T-cell (primary cell): ENCODE measurements at regions not wholly inside any gene's neighbourhood (a gene's known extent, or its start where the extent isn't known, plus 50 kb on each side); places are given as distances from the start of the nearest gene placed in this dataset.

Experiments
- ATAC-seq, 4 experiments: fragments of 200-7000 bp in 3 of 4; fragments of 150-1000 bp in 1 of 4; cut with Tn5 transposase; replicated peaks in 1 of 4; 1 replicate in 3 of 4; 2 replicates in 1 of 4; pipeline ENCODE4 v1.10.0; 2021; ENCODE audit warnings: moderate library complexity in 3 of 4, mild to moderate bottlenecking in 2 of 4, moderate number of reproducible peaks in 1 of 4
- CTCF ChIA-PET, 2 donors: fragments of 300-600 bp; sonication (Branson Sonifier 250); formaldehyde crosslinking; loops; one replicate each; lab custom pipeline; 2022; ENCODE audit warnings: antibody characterized with exemption in 2 of 2; lab: Charles Lee
- POLR2A ChIA-PET, 2 donors: fragments of 300-600 bp; sonication (Branson Sonifier 250); formaldehyde crosslinking; loops; one replicate each; lab custom pipeline; 2022; ENCODE audit warnings: antibody characterized with exemption in 2 of 2; lab: Charles Lee
- DNase-seq, 35 experiments: peaks; one replicate each; pipeline versions ENCODE4 v3.0.0 to v3.0.0-alpha.2; 2013 to 2023
- H3K27ac ChIP-seq: one replicate; pipeline ENCODE4 v1.5.1; 2013; ENCODE audit warnings: low read length
- H3K27me3 ChIP-seq, 2 experiments: replicated peaks in 1 of 2; 1 replicate in 1 of 2; 2 replicates in 1 of 2; pipeline versions ENCODE4 v1.6.1 to v1.7.0; 2013; ENCODE audit warnings: low read length in 1 of 2, mixed read lengths in 1 of 2; ENCODE audit not compliant: control insufficient read depth in 2 of 2, insufficient read depth in 2 of 2; ENCODE audit errors: extremely low read depth in 1 of 2
- H3K36me3 ChIP-seq, 2 donors: 1 replicate in 1 of 2; 2 replicates in 1 of 2; pipeline versions ENCODE4 v1.6.1 to v1.7.0; 2013; ENCODE audit warnings: low read length in 1 of 2; ENCODE audit not compliant: control insufficient read depth in 2 of 2, insufficient read depth in 1 of 2; ENCODE audit errors: extremely low read depth in 1 of 2
- H3K4me1 ChIP-seq, 2 experiments: 1 replicate in 1 of 2; 2 replicates in 1 of 2; pipeline versions ENCODE4 v1.6.1 to v1.7.0; 2013; ENCODE audit warnings: low read length in 2 of 2, mixed read lengths in 1 of 2; ENCODE audit not compliant: insufficient read depth in 2 of 2, control insufficient read depth in 1 of 2; ENCODE audit errors: extremely low read depth in 1 of 2
- H3K4me3 ChIP-seq, 2 donors: 1 replicate in 1 of 2; 2 replicates in 1 of 2; pipeline versions ENCODE4 v1.5.1 to v1.7.0; 2013; ENCODE audit warnings: mild to moderate bottlenecking in 2 of 2, low read length in 1 of 2, moderate library complexity in 1 of 2; ENCODE audit not compliant: control insufficient read depth in 1 of 2; ENCODE audit errors: extremely low read depth in 1 of 2
- H3K9me3 ChIP-seq: 2 replicates; pipeline ENCODE4 v1.7.0; 2013
- H3K27ac Mint-ChIP-seq, 2 donors: one replicate each; pipeline ENCODE4 v1.8.0; 2020 to 2021; ENCODE audit warnings: mild to moderate bottlenecking in 2 of 2, mixed read lengths in 2 of 2
- H3K27me3 Mint-ChIP-seq, 2 donors: one replicate each; pipeline ENCODE4 v1.8.0; 2021 to 2022; ENCODE audit warnings: mixed read lengths in 2 of 2
- H3K36me3 Mint-ChIP-seq: one replicate; pipeline ENCODE4 v1.8.0; 2021; ENCODE audit warnings: mixed read lengths
- H3K4me1 Mint-ChIP-seq, 3 donors: one replicate each; pipeline ENCODE4 v1.8.0; 2020 to 2022; ENCODE audit warnings: mixed read lengths in 3 of 3, mild to moderate bottlenecking in 1 of 3
- H3K4me3 Mint-ChIP-seq, 3 donors: one replicate each; pipeline ENCODE4 v1.8.0; 2020 to 2022; ENCODE audit warnings: mild to moderate bottlenecking in 3 of 3, mixed read lengths in 3 of 3, moderate library complexity in 3 of 3
- H3K9me3 Mint-ChIP-seq, 3 donors: one replicate each; pipeline ENCODE4 v1.8.0; 2020 to 2022; ENCODE audit warnings: mixed read lengths in 3 of 3
- WGBS: methylation state at CpG from one replicate; pipeline ENCODE4 v1.1.5; 2013; ENCODE audit warnings: missing lambda C conversion rate; ENCODE audit not compliant: insufficient coverage; 5-methylcytosine and 5-hydroxymethylcytosine counted together

DNA sequence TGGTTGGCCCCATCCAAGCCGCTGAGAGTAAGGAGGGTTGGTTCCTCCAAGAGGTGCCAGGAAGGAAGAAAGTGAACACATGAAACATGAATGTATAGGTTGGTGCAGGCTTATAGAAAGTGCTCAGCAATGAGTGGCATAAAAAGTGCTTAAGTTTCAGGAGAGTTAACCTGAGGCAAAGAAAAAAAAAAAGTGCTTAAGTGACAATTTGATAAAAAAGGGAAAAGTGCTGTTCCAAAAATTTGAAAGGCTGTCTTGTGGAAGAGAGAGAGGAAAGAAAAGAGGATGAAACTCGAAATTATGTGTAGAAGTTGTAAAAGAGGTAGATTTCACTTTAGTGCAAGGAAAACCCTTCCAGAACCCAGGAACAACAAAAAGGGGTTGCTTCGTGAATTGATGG lies 85.5 kb upstream of the MAP4K4 start:
- WGBS: 100% methylated on average over 1 of the region's 3 CpGs
- no peak for ATAC-seq

DNA sequence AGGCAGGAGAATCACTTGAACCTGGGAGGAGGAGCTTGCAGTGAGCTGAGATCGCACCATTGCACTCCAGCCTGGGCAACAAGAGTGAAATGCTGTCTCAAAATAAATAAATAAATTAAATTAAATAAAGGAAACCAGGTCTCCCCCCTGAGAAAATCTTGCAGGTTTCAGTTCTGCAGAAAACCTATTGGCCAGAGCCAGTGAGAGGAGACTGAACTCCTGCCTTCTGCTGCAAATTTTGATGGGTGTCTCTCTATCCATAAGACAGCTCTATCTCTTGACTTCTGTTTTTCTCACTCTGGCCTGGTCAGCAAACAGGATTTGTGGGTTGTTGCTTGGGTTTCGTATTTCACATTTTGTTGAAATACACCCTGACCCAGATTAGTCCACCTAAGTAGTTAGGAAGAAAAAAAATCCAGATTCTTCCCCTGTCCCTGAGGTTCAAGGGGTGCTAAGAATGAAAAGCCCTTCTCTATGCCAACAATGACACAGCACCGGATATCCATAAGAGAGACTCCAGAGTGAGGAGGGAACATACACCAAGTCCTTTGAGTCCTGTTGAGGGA lies 86.7 kb upstream of the MAP4K4 start:
- Mint-ChIP-seq H3K36me3 (no peaks in the 10 kb centered on the region), H3K4me3 (no peak overlapping the region), H3K4me1 (peaks cover 0 to 11% (median 3%) of the 10 kb centered on the region in 3 donors), H3K27me3 (no peaks in the 10 kb centered on the region), H3K27ac (no peak overlapping the region), H3K9me3 (peaks cover 0 to 7% (median 2%) of the 10 kb centered on the region in 3 donors)
- Histone ChIP-seq H3K27ac (no peak overlapping the region), H3K4me1 (no peaks in the 10 kb centered on the region), H3K36me3 (no peaks in the 10 kb centered on the region), H3K9me3 (no peaks in the 10 kb centered on the region), H3K27me3 (no peaks in the 10 kb centered on the region), H3K4me3 (no peak overlapping the region)
- ChIA-PET POLR2A (no interaction called here), CTCF (no interaction called here)
- DNase-seq (no peak), ATAC-seq (no peak)
- no CpG with 5 or more reads among the region's 3 CpGs for WGBS

More for the DNA sequence above, 85.5 kb upstream of the MAP4K4 start:
- H3K27me3 ChIP-seq: no peaks in the 10 kb centered on the region
- H3K4me1 ChIP-seq: no peaks in the 10 kb centered on the region
- no peaks in the 10 kb centered on the region for H3K9me3 ChIP-seq
- DNase-seq: no peak
- Mint-ChIP-seq H3K4me1 (peaks cover 0 to 10% (median 3%) of the 10 kb centered on the region in 3 donors), H3K9me3 (no peaks in the 10 kb centered on the region), H3K36me3 (no peaks in the 10 kb centered on the region), H3K27ac (no peak overlapping the region), H3K4me3 (no peak overlapping the region), H3K27me3 (no peaks in the 10 kb centered on the region)
- H3K36me3 ChIP-seq: no peaks in the 10 kb centered on the region
- CTCF ChIA-PET: no interaction called here
- H3K4me3 ChIP-seq: no peak overlapping the region
- POLR2A ChIA-PET: no interaction called here
- H3K27ac ChIP-seq: no peak overlapping the region

DNA sequence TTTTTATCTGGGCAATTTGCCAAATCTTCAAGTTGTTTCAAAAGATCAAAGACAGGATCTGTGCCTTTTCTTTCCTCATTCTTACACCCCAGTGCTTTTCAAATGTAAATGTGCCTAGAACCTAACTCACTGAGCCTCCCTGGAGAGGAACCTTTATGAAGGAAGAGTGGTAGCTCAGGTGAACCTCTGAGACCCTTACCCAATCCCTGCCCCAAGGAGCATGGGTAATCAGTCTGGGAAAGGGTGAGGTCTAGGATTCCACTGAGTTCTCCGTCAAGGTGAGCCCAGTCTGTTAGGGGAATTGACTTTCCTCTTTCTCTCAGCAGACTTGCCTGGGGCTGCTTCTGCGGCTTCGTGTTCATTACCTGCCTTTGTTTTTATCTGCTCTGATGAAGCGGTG lies 88.1 kb upstream of the MAP4K4 start:
- Mint-ChIP-seq H3K9me3 (peaks cover 0 to 8% (median 2%) of the 10 kb centered on the region in 3 donors), H3K4me3 (no peak overlapping the region), H3K27ac (no peak overlapping the region), H3K36me3 (no peaks in the 10 kb centered on the region), H3K4me1 (peaks cover 0 to 11% (median 3%) of the 10 kb centered on the region in 3 donors), H3K27me3 (no peaks in the 10 kb centered on the region)
- DNase-seq (no peak), ATAC-seq (no peak)
- H3K4me1 ChIP-seq: no peaks in the 10 kb centered on the region
- no peaks in the 10 kb centered on the region for H3K27me3 ChIP-seq
- H3K9me3 ChIP-seq: no peaks in the 10 kb centered on the region
- WGBS: no CpG with 5 or more reads among the region's 4 CpGs
- H3K27ac ChIP-seq: no peak overlapping the region
- H3K4me3 ChIP-seq: no peak overlapping the region
- no peaks in the 10 kb centered on the region for H3K36me3 ChIP-seq
- ChIA-PET POLR2A (no interaction called here), CTCF (no interaction called here)

DNA sequence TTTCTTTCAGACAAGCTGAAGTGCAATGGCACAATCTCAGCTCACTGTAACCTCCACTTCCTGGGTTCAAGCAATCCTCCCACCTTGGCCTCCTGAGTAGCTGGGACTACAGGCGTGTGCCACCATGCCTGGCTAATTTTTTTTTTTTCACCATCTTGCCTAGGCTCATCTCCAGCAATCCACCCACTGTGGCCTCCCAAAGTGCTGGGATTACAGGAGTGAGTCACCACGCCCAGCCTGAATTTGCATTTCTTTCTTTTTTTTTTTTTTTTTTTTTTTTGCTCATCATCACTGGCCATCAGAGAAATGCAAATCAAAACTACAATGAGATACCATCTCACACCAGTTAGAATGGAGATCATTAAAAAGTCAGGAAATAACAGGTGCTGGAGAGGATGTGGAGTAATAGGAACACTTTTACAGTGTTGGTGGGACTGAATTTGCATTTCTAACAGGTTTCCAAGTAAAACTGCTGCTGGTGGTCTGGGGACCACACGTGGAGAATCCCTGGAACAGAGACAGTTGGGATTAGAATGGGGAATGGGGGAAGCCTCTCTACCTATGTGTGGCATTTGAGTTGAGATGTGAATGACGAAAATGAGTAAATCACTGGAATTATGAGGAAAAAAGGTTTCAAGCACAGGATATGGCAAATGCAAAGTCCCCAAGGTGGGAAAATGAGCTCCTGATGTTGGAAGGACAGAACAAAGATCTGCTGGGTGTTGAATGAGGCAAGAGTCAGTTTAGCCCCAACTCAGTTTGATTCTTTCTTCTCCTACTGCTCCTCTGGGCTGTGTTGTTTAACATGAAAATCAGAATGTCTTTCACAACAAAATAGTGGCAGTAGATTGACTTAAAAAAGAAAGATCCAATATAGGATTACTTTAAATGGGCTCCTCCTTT lies 88.8 kb upstream of the MAP4K4 start:
- ChIA-PET CTCF (interaction anchor here in 1 of 2 donors (0.7 kb wide), 1 partner anchor 13 kb away, joined by 5 read pairs; no protein-coding TSS in a partner anchor), POLR2A (no interaction called here)
- Mint-ChIP-seq H3K4me1 (peaks cover 0 to 11% (median 3%) of the 10 kb centered on the region in 3 donors), H3K9me3 (peaks cover 0 to 8% (median 2%) of the 10 kb centered on the region in 3 donors), H3K27me3 (no peaks in the 10 kb centered on the region), H3K4me3 (no peak overlapping the region), H3K27ac (peak overlapping the region in 1 of 2 donors; percentile 74), H3K36me3 (no peaks in the 10 kb centered on the region)
- Histone ChIP-seq H3K9me3 (no peaks in the 10 kb centered on the region), H3K36me3 (no peaks in the 10 kb centered on the region), H3K27me3 (no peaks in the 10 kb centered on the region), H3K4me1 (no peaks in the 10 kb centered on the region), H3K4me3 (no peak overlapping the region), H3K27ac (no peak overlapping the region)
- ATAC-seq: no peak
- 78% methylated on average over 3 of the region's 4 CpGs for WGBS
- DNase-seq: no peak

DNA sequence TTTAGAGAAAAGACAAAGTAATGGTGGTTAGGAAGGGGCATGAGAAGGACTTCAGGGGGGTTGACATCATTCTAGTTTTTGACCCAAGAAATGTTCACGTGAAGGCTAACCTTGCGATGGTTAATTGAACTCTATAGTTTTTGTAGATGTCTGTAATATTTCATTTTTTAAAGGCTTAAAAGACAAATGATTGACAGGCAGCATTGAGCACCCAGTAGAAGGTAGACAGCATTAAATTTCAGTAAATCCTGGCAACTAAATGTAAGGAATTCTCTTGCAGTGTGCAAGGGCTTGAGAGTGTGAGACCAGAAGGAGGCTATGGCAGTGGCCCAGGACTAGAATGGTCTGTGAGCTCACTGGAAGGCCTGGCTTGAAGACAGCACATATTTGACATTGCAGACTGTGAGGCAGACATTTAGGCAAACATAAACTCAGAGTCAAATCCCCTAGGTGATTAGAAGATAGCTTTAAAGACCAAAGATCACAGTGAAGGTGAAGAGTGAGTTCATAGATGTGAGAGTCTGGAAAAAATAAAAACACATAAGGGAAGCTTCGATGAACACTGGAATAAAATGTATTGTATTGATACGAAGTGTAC lies 100.1 kb upstream of the MAP4K4 start:
- no peak overlapping the region for H3K27ac ChIP-seq
- peaks cover 0 to 4% of the 10 kb centered on the region in 2 experiments for H3K4me1 ChIP-seq
- no peaks in the 10 kb centered on the region for H3K27me3 ChIP-seq
- Mint-ChIP-seq H3K36me3 (no peaks in the 10 kb centered on the region), H3K27me3 (no peaks in the 10 kb centered on the region), H3K9me3 (no peaks in the 10 kb centered on the region), H3K4me1 (peaks cover 12 to 16% (median 16%) of the 10 kb centered on the region in 3 donors), H3K27ac (no peak overlapping the region), H3K4me3 (no peak overlapping the region)
- H3K4me3 ChIP-seq: no peak overlapping the region
- no peaks in the 10 kb centered on the region for H3K36me3 ChIP-seq
- no CpG with 5 or more reads among the region's 4 CpGs for WGBS
- H3K9me3 ChIP-seq: no peaks in the 10 kb centered on the region
- ChIA-PET POLR2A (no interaction called here), CTCF (no interaction called here)
- DNase-seq (no peak), ATAC-seq (no peak)

DNA sequence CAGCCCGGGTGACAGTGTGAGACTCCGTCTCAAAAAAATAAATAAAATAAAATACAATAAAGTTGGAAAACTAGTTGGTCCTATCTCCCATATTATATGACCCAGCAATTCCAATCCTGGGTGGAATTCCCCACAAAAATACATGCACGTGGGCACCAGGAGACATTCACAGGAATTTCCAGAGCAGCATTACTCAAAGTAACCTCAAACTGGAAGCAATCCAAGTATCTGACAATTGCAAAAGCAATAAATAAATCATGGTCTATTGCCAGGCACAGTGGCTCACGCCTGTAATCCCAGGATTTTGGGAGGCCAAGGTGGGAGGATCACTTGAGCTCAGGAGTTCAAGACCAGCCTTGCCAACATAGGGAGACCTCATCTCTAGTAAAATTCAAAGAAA lies 101.2 kb upstream of the MAP4K4 start:
- WGBS: 53% methylated on average over 2 of the region's 4 CpGs
- H3K9me3 ChIP-seq: no peaks in the 10 kb centered on the region
- H3K4me1 Mint-ChIP-seq: peaks cover 12 to 16% (median 16%) of the 10 kb centered on the region in 3 donors
- peaks cover 0 to 4% of the 10 kb centered on the region in 2 experiments for H3K4me1 ChIP-seq
- no peak overlapping the region for H3K4me3 Mint-ChIP-seq
- DNase-seq (no peak), ATAC-seq (no peak)
- H3K36me3 ChIP-seq: no peaks in the 10 kb centered on the region
- no peaks in the 10 kb centered on the region for H3K9me3 Mint-ChIP-seq
- H3K27ac Mint-ChIP-seq: no peak overlapping the region
- no peak overlapping the region for H3K4me3 ChIP-seq
- no peaks in the 10 kb centered on the region for H3K27me3 Mint-ChIP-seq
- ChIA-PET CTCF (no interaction called here), POLR2A (no interaction called here)
- H3K36me3 Mint-ChIP-seq: no peaks in the 10 kb centered on the region
- no peaks in the 10 kb centered on the region for H3K27me3 ChIP-seq
- no peak overlapping the region for H3K27ac ChIP-seq
